SU-DHL-6 (cell line): ENCODE measurements at regions not wholly inside any gene's neighbourhood (a gene's known extent, or its start where the extent isn't known, plus 50 kb on each side); places are given as distances from the start of the nearest gene placed in this dataset.

Experiments
- CTCF ChIP-seq: fragments of 200-600 bp; sonication (generic); IDR thresholded peaks from one replicate; pipeline ENCODE4 v1.5.1; 2017; ENCODE audit warnings: antibody characterized with exemption, mild to moderate bottlenecking, low read length, moderate library complexity; ENCODE audit not compliant: insufficient read depth, poor library complexity, severe bottlenecking
- EZH2phosphoT487 ChIP-seq: fragments of 200-600 bp; sonication (generic), shearing (Covaris generic); conservative IDR thresholded peaks from 2 replicates; pipeline ENCODE4 v1.6.1; 2018; ENCODE audit warnings: mild to moderate bottlenecking, antibody characterized with exemption, low read length, moderate library complexity, mixed read lengths

DNA sequence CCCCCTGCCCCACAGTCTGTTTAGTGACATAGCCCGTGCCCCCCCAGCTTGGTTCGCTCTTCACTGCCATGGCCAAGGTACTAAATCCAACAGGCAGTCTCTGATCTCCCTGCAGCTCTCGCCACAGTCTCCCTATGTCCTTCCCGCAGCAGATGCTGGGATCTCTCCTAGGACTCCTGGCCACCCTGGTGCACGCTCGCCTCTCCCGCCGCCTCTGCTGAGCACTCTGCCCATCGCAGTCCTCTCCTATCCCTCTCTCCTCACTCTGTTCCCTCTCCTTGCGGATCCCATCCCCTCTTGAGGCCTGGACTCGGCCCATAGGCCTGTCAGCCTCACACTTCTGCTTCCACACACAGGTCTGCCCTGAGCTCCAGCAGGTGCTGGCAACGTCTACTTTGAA, 204.8 kb upstream of the TCERG1L start:
- TF ChIP-seq CTCF: no peak
- TF ChIP-seq EZH2phosphoT487: no peak
